HG03135 (cell line): ENCODE measurements at regions not wholly inside any gene's neighbourhood (a gene's known extent, or its start where the extent isn't known, plus 50 kb on each side); places are given as distances from the start of the nearest gene placed in this dataset.
"Not testable (repeated sequence)": the region's sequence is repeated elsewhere in the genome, so short reads cannot be mapped to it uniquely, and the experiment has no call there.

Source experiments
- ATAC-seq: cut with Tn5 transposase; IDR thresholded peaks from one replicate; pipeline ENCODE4 v1.9.1; 2021; ENCODE audit warnings: mild to moderate bottlenecking, moderate library complexity; ENCODE audit not compliant: unreplicated experiment

GRCh38 chr12:78331753-78332152, 501.1 kb downstream of the NAV3 start:
- no peak for ATAC-seq

- ATAC-seq: no peak
Measured at GRCh38 chr12:78338054-78338785, 507.5 kb downstream of the NAV3 start.

GRCh38 chr12:78340406-78340805, 509.7 kb downstream of the NAV3 start:
- ATAC-seq: no peak

GRCh38 chr12:78343657-78344056, 513.0 kb downstream of the NAV3 start:
- ATAC-seq: no peak

GRCh38 chr12:78359520-78359919, 505.1 kb upstream of the SYT1 start:
- ATAC-seq: no peak

- ATAC-seq: no peak
Measured at GRCh38 chr12:78361683-78362082, 502.9 kb upstream of the SYT1 start.

- ATAC-seq: no peak
Measured at GRCh38 chr12:78371284-78371683, 493.3 kb upstream of the SYT1 start.

GRCh38 chr12:78375461-78375860, 489.1 kb upstream of the SYT1 start:
- ATAC-seq: no peak

GRCh38 chr12:78376257-78376656, 488.3 kb upstream of the SYT1 start:
- no peak for ATAC-seq

- not testable (repeated sequence) for ATAC-seq
Measured at GRCh38 chr12:78379065-78379464, 485.5 kb upstream of the SYT1 start.

- no peak for ATAC-seq
Measured at GRCh38 chr12:78383414-78383813, 481.2 kb upstream of the SYT1 start.

GRCh38 chr12:78384541-78384940, 480.0 kb upstream of the SYT1 start:
- ATAC-seq: no peak

- ATAC-seq: no peak
Measured at GRCh38 chr12:78385541-78385940, 479.0 kb upstream of the SYT1 start.

GRCh38 chr12:78386871-78387270, 477.7 kb upstream of the SYT1 start:
- no peak for ATAC-seq

- no peak for ATAC-seq
Measured at GRCh38 chr12:78387721-78388120, 476.9 kb upstream of the SYT1 start.

GRCh38 chr12:78388461-78388860, 476.1 kb upstream of the SYT1 start:
- no peak for ATAC-seq

- no peak for ATAC-seq
Measured at GRCh38 chr12:78390920-78391319, 473.7 kb upstream of the SYT1 start.

- no peak for ATAC-seq
Measured at GRCh38 chr12:78392918-78393317, 471.7 kb upstream of the SYT1 start.

- no peak for ATAC-seq
Measured at GRCh38 chr12:78395961-78396360, 468.6 kb upstream of the SYT1 start.

- ATAC-seq: no peak
Measured at GRCh38 chr12:78396538-78396937, 468.0 kb upstream of the SYT1 start.

- no peak for ATAC-seq
Measured at GRCh38 chr12:78398750-78399149, 465.8 kb upstream of the SYT1 start.

- no peak for ATAC-seq
Measured at GRCh38 chr12:78402366-78403134, 462.0 kb upstream of the SYT1 start.
